Mucosa of rectum (tissue), 2 donors: ENCODE measurements at regions not wholly inside any gene's neighbourhood (a gene's known extent, or its start where the extent isn't known, plus 50 kb on each side); places are given as distances from the start of the nearest gene placed in this dataset.

Source experiments
- H3K27ac ChIP-seq, 2 donors: one replicate each; pipeline ENCODE4 v1.7.0; 2013; ENCODE audit warnings: inconsistent platforms in 2 of 2, low read depth in 2 of 2, low read length in 2 of 2
- H3K27me3 ChIP-seq, 2 donors: one replicate each; pipeline ENCODE4 v1.7.0; 2013; ENCODE audit warnings: low read length in 2 of 2; ENCODE audit not compliant: control insufficient read depth in 2 of 2, insufficient read depth in 2 of 2
- H3K36me3 ChIP-seq, 2 donors: one replicate each; pipeline ENCODE4 v1.7.0; 2013; ENCODE audit warnings: low read length in 2 of 2; ENCODE audit not compliant: control insufficient read depth in 2 of 2, insufficient read depth in 2 of 2
- H3K4me1 ChIP-seq, 2 donors: one replicate each; pipeline ENCODE4 v1.7.0; 2013; ENCODE audit warnings: low read length in 2 of 2, mild to moderate bottlenecking in 1 of 2; ENCODE audit not compliant: control insufficient read depth in 2 of 2, insufficient read depth in 2 of 2
- H3K4me3 ChIP-seq, 2 donors: one replicate each; pipeline ENCODE4 v1.7.0; 2013; ENCODE audit warnings: low read length in 2 of 2
- H3K9ac ChIP-seq, 2 donors: one replicate each; pipeline ENCODE4 v1.7.0; 2013; ENCODE audit warnings: low read length in 2 of 2, low read depth in 1 of 2, mild to moderate bottlenecking in 1 of 2
- H3K9me3 ChIP-seq, 2 donors: one replicate each; pipeline ENCODE4 v1.7.0; 2013; ENCODE audit warnings: low read length in 2 of 2; ENCODE audit not compliant: control insufficient read depth in 2 of 2
- donor health status: healthy.
- donor health status: Normal muscosa, but diverticular disease.

DNA sequence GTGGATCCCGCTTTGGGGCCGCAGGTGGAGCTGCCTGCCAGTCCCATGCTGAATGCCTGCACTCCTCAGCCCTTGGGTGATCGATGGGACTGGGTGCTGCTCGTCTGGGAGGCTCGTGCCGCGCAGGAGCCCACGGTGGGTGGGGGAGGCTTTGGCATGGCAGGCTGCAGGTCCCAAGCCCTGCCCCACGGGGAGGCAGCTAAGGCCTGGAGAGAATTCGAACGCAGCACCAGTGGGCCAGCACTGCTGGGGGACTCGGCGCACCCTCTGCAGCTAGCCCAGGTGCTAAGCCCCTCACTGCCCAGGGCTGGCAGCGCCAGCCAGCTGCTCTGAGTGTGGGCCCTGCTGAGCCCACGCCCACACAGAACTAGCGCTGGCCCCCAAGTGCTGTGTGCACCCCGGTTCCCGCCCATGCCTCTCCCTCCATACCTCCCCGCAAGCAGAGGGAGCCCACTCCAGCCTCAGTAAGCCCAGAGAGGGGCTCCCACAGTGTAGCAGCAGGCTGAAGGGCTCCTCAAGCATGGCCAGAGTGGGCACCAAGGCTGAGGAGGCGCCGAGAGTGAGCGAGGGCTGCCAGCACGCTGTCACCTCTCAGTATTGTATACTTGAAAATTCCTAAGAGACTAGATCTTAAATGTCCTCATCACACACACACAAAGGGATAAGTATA, 1654.2 kb upstream of the SLC39A10 start:
- Histone ChIP-seq H3K9me3 (no peaks in the 10 kb centered on the region), H3K27me3 (no peaks in the 10 kb centered on the region), H3K9ac (no peak overlapping the region), H3K27ac (no peak overlapping the region), H3K4me3 (no peak overlapping the region), H3K4me1 (no peaks in the 10 kb centered on the region), H3K36me3 (no peaks in the 10 kb centered on the region)

- H3K27ac ChIP-seq = no peak overlapping the region
- no peak overlapping the region for H3K9ac ChIP-seq
- no peak overlapping the region for H3K4me3 ChIP-seq
- H3K36me3 ChIP-seq = no peaks in the 10 kb centered on the region
- no peaks in the 10 kb centered on the region for H3K9me3 ChIP-seq
- no peaks in the 10 kb centered on the region for H3K4me1 ChIP-seq
- no peaks in the 10 kb centered on the region for H3K27me3 ChIP-seq
These were observed 1666.2 kb upstream of the SLC39A10 start for GRCh38 chr2:193990868-193991267.

DNA sequence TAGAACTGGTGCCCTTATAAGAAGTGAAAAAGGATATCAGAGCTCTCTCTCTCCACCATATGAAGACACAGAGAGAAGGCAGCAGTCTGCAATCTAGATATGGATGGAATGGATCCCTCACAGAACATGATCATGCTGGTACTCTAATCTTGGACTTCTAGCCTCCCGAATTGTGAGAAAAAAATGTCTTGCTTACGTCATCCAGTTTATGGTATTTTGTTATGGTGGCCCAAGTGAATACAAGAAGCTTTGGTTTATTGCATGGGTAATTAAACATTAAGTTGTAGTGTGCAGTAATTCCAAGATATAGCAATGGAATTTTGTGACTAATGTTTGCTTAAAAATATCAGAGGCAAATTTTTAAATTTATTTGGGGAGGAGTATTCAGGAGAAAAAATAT, 1667.4 kb upstream of the SLC39A10 start:
- H3K9me3 ChIP-seq = no peaks in the 10 kb centered on the region
- no peaks in the 10 kb centered on the region for H3K27me3 ChIP-seq
- no peaks in the 10 kb centered on the region for H3K4me1 ChIP-seq
- no peaks in the 10 kb centered on the region for H3K36me3 ChIP-seq
- H3K9ac ChIP-seq = no peak overlapping the region
- no peak overlapping the region for H3K4me3 ChIP-seq
- no peak overlapping the region for H3K27ac ChIP-seq

DNA sequence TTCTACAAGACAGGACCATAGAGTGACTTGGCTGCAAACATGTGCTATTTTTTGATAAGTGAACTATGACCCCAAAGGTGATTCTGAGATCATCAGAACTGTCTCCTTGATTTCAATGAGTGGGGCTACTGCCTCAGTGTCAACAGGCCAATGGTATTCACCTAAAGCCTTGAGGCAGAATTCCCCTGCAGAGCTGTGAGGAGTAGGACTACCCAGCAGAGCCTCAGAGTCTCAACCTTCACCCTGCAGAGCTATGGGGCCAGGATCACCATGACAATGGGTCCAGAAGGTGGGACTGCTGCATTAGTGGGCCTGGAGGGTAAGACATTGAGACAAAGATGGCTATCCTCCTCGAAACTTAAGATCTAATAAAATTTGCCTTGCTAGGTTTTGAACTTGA, 1668.2 kb upstream of the SLC39A10 start:
- Histone ChIP-seq H3K9me3 (no peaks in the 10 kb centered on the region), H3K36me3 (no peaks in the 10 kb centered on the region), H3K4me3 (no peak overlapping the region), H3K27ac (no peak overlapping the region), H3K27me3 (no peaks in the 10 kb centered on the region), H3K4me1 (no peaks in the 10 kb centered on the region), H3K9ac (no peak overlapping the region)

DNA sequence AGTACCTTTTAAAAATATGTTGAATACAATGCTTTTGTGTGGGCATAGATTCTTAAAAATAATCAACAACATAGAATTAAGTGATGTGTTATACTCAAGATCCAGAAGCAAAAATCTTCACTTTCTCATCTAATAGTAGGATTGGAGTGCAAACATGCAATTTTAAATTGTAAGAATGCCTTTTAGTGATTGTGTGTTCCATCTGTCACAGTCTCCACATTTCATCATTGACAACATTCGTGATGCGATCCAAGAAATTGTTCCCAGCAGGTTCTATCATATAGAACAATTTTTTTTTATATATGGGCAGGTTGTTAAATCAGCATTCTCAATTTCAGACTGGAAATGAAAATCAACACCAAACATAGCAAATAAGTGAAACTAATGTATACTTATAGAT, 1671.8 kb upstream of the SLC39A10 start:
- H3K9ac ChIP-seq = no peak overlapping the region
- no peaks in the 10 kb centered on the region for H3K4me1 ChIP-seq
- H3K27me3 ChIP-seq = no peaks in the 10 kb centered on the region
- H3K4me3 ChIP-seq = no peak overlapping the region
- no peaks in the 10 kb centered on the region for H3K9me3 ChIP-seq
- H3K27ac ChIP-seq = no peak overlapping the region
- no peaks in the 10 kb centered on the region for H3K36me3 ChIP-seq

- Histone ChIP-seq H3K4me3 (no peak overlapping the region), H3K36me3 (no peaks in the 10 kb centered on the region), H3K27me3 (no peaks in the 10 kb centered on the region), H3K9me3 (no peaks in the 10 kb centered on the region), H3K27ac (no peak overlapping the region), H3K9ac (no peak overlapping the region), H3K4me1 (no peaks in the 10 kb centered on the region)
These were observed 1676.4 kb upstream of the SLC39A10 start for GRCh38 chr2:193980599-193980998.

DNA sequence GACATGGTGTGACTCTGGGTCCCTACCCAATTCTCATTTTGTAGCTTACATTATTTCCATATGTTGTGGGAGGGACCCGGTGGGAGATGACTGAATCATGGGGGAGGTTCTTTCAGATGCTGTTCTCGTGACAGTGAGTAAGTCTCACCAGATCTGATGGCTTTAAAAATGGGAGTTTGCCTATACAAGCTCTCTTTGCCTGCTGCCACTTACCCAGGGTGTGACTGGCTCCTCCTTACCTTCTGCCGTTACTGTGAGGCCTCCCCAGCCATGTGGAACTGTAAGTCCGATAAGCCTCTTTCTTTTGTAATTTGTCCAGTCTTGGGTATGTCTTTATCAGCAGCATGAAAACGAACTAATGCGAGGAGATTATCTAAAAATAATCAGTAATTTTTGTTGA, 1683.2 kb upstream of the SLC39A10 start:
- Histone ChIP-seq H3K9me3 (no peaks in the 10 kb centered on the region), H3K27ac (no peak overlapping the region), H3K4me1 (no peaks in the 10 kb centered on the region), H3K9ac (no peak overlapping the region), H3K4me3 (no peak overlapping the region), H3K27me3 (no peaks in the 10 kb centered on the region), H3K36me3 (no peaks in the 10 kb centered on the region)

DNA sequence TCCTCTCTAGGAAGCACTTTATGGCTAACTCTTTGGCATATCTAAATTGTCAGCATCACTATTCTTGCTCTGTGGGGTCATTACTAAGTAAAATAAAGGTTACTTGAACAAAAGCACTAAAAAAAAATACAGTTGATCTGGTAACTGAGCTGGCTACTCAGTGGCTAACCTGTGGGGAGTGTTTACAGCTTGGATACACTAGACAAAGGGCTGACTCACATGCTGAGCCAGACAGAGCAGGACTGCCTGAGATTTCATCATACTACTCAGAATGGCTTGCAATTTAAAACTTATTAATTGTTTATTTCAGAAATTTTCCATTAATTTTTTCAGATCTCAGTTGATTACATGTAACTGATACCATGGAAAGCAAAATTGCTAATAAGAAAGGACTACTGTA, 1690.4 kb upstream of the SLC39A10 start:
- H3K36me3 ChIP-seq = no peaks in the 10 kb centered on the region
- H3K27ac ChIP-seq = no peak overlapping the region
- no peak overlapping the region for H3K4me3 ChIP-seq
- no peak overlapping the region for H3K9ac ChIP-seq
- H3K27me3 ChIP-seq = no peaks in the 10 kb centered on the region
- no peaks in the 10 kb centered on the region for H3K4me1 ChIP-seq
- no peaks in the 10 kb centered on the region for H3K9me3 ChIP-seq

- no peaks in the 10 kb centered on the region for H3K27me3 ChIP-seq
- H3K9me3 ChIP-seq = no peaks in the 10 kb centered on the region
- no peak overlapping the region for H3K27ac ChIP-seq
- no peak overlapping the region for H3K9ac ChIP-seq
- no peaks in the 10 kb centered on the region for H3K36me3 ChIP-seq
- no peak overlapping the region for H3K4me3 ChIP-seq
- H3K4me1 ChIP-seq = no peaks in the 10 kb centered on the region
These were observed 1691.8 kb upstream of the SLC39A10 start for GRCh38 chr2:193965263-193965662.

- Histone ChIP-seq H3K27ac (no peak overlapping the region), H3K4me3 (no peak overlapping the region), H3K9me3 (no peaks in the 10 kb centered on the region), H3K36me3 (no peaks in the 10 kb centered on the region), H3K9ac (no peak overlapping the region), H3K27me3 (no peaks in the 10 kb centered on the region), H3K4me1 (no peaks in the 10 kb centered on the region)
These were observed 1693.4 kb upstream of the SLC39A10 start for GRCh38 chr2:193963472-193964119.
